PC-9 (cell line): ENCODE measurements at regions not wholly inside any gene's neighbourhood (a gene's known extent, or its start where the extent isn't known, plus 50 kb on each side); places are given as distances from the start of the nearest gene placed in this dataset.

ENCODE experiments used
- BruUV-seq: library from RNA; stranded (reverse); fragments of 400-500 nt; replicated peaks from 2 replicates; lab custom pipeline; 2021; lab: Mats Ljungman, UMichigan
- CTCF ChIA-PET: fragments of 300-600 bp; sonication (Branson Sonifier 250); formaldehyde crosslinking; loops from one replicate; lab custom pipeline; 2022; ENCODE audit warnings: antibody characterized with exemption; lab: Charles Lee
- POLR2A ChIA-PET: fragments of 300-600 bp; sonication (Branson Sonifier 250); formaldehyde crosslinking; loops from one replicate; lab custom pipeline; 2022; ENCODE audit warnings: antibody characterized with exemption; ENCODE audit not compliant: unreplicated experiment; lab: Charles Lee
- DNase-seq, 2 experiments: peaks; one replicate each; pipeline versions ENCODE4 v3.0.0 to v3.0.0-alpha.2; 2015 to 2022; ENCODE audit warnings: mixed read lengths in 1 of 2
- H2AFZ ChIP-seq: fragments of 200-600 bp; sonication (generic); 2 replicates; pipeline ENCODE4 v1.8.1; 2017; ENCODE audit warnings: antibody characterized with exemption
- H3F3A ChIP-seq: fragments of 200-600 bp; sonication (generic); 2 replicates; pipeline ENCODE4 v1.8.1; 2017; ENCODE audit warnings: antibody characterized with exemption, mild to moderate bottlenecking, low read depth; ENCODE audit not compliant: insufficient read depth
- H3K27ac ChIP-seq: fragments of 200-600 bp; sonication (generic); 2 replicates; pipeline ENCODE4 v1.6.1; 2016; ENCODE audit warnings: mixed run types
- H3K27me3 ChIP-seq: fragments of 200-600 bp; sonication (generic); 2 replicates; pipeline ENCODE4 v1.6.1; 2016; ENCODE audit warnings: low read depth, mixed run types; ENCODE audit not compliant: insufficient read depth
- H3K36me3 ChIP-seq: fragments of 200-600 bp; sonication (generic); 2 replicates; pipeline ENCODE4 v1.6.1; 2016; ENCODE audit warnings: low read depth, mixed run types
- H3K4me1 ChIP-seq: fragments of 200-600 bp; sonication (generic); replicated peaks from 2 replicates; pipeline ENCODE4 v1.6.1; 2016; ENCODE audit warnings: mixed run types; ENCODE audit not compliant: insufficient read depth
- H3K4me2 ChIP-seq: fragments of 200-600 bp; sonication (generic); 2 replicates; pipeline ENCODE4 v1.6.1; 2017; ENCODE audit warnings: mixed run types
- H3K4me3 ChIP-seq: fragments of 200-600 bp; sonication (generic); 2 replicates; pipeline ENCODE4 v1.6.1; 2016; ENCODE audit warnings: mixed run types
- H3K79me2 ChIP-seq: fragments of 200-600 bp; sonication (generic); 2 replicates; pipeline ENCODE4 v1.6.1; 2017; ENCODE audit warnings: low read depth, mixed run types
- H3K9me2 ChIP-seq: fragments of 200-600 bp; sonication (generic); 2 replicates; pipeline ENCODE4 v1.8.1; 2017; ENCODE audit warnings: mild to moderate bottlenecking; ENCODE audit not compliant: insufficient read depth
- H3K9me3 ChIP-seq: fragments of 200-600 bp; sonication (generic); 2 replicates; pipeline ENCODE4 v1.8.1; 2016; ENCODE audit warnings: low read depth; ENCODE audit not compliant: insufficient read depth
- H4K20me1 ChIP-seq: fragments of 200-600 bp; sonication (generic); 2 replicates; pipeline ENCODE4 v1.8.1; 2017; ENCODE audit not compliant: insufficient read depth
- CTCF ChIP-seq: fragments of 200-600 bp; sonication (generic); conservative IDR thresholded peaks from 2 replicates; pipeline ENCODE4 v1.6.1; 2017; ENCODE audit warnings: mixed run types, antibody characterized with exemption, mild to moderate bottlenecking, moderate library complexity
- EZH2 ChIP-seq: fragments of 200-600 bp; sonication (generic); IDR thresholded peaks from 2 replicates; pipeline ENCODE4 v1.8.0; 2017; ENCODE audit warnings: antibody characterized with exemption, low read depth
- intact Hi-C: fragments of 100-400 bp; cut with micrococcal nuclease; formaldehyde crosslinking; loops from one replicate; pipeline ENCODE4 v1.10.0; 2022; ENCODE audit not compliant: unreplicated experiment

- no peak for DNase-seq
- TF ChIP-seq CTCF = no peak
- no peak for TF ChIP-seq EZH2
- no peaks in the 10 kb centered on the region for H3F3A ChIP-seq
- intact Hi-C loops = no loop called here
- H2AFZ ChIP-seq = no peak overlapping the region
- no peaks in the 10 kb centered on the region for H3K4me1 ChIP-seq
- H3K4me3 ChIP-seq = no peak overlapping the region
- H4K20me1 ChIP-seq = no peaks in the 10 kb centered on the region
- ChIA-PET POLR2A (interaction anchor here (0.7 kb wide), 1 partner anchor 328 kb away, joined by 5 read pairs; no protein-coding TSS in a partner anchor), CTCF (no interaction called here)
- no peaks in the 10 kb centered on the region for H3K79me2 ChIP-seq
- H3K4me2 ChIP-seq = no peak overlapping the region
- no peak overlapping the region for H3K27ac ChIP-seq
- no peaks in the 10 kb centered on the region for H3K36me3 ChIP-seq
- H3K9me3 ChIP-seq = no peaks in the 10 kb centered on the region
- no peaks in the 10 kb centered on the region for H3K27me3 ChIP-seq
- no TSS peak for BruUV-seq
- H3K9me2 ChIP-seq = no peaks in the 10 kb centered on the region
These were observed 249.9 kb downstream of the IPMK start for GRCh38 chr10:58017719-58018367.

GRCh38 chr10:58016614-58017013 lies 251.1 kb downstream of the IPMK start:
- no peak overlapping the region for H3K4me3 ChIP-seq
- no peak for DNase-seq
- H3K27me3 ChIP-seq = no peaks in the 10 kb centered on the region
- no peak overlapping the region for H3K27ac ChIP-seq
- no peaks in the 10 kb centered on the region for H3K36me3 ChIP-seq
- ChIA-PET CTCF (no interaction called here), POLR2A (no interaction called here)
- H3K4me1 ChIP-seq = no peaks in the 10 kb centered on the region
- H3K9me2 ChIP-seq = no peaks in the 10 kb centered on the region
- intact Hi-C loops = no loop called here
- H4K20me1 ChIP-seq = no peaks in the 10 kb centered on the region
- no peaks in the 10 kb centered on the region for H3F3A ChIP-seq
- TF ChIP-seq EZH2 (no peak), CTCF (no peak)
- H3K4me2 ChIP-seq = no peak overlapping the region
- no peaks in the 10 kb centered on the region for H3K79me2 ChIP-seq
- H3K9me3 ChIP-seq = no peaks in the 10 kb centered on the region
- no TSS peak for BruUV-seq
- no peak overlapping the region for H2AFZ ChIP-seq

GRCh38 chr10:58014436-58014835 lies 253.3 kb downstream of the IPMK start:
- Histone ChIP-seq H3K27me3 (no peaks in the 10 kb centered on the region), H3K9me3 (no peaks in the 10 kb centered on the region), H3F3A (no peaks in the 10 kb centered on the region), H3K79me2 (no peaks in the 10 kb centered on the region), H3K4me3 (no peak overlapping the region), H3K9me2 (no peaks in the 10 kb centered on the region), H3K4me1 (no peaks in the 10 kb centered on the region), H3K36me3 (no peaks in the 10 kb centered on the region), H3K27ac (no peak overlapping the region), H3K4me2 (no peak overlapping the region), H2AFZ (no peak overlapping the region), H4K20me1 (no peaks in the 10 kb centered on the region)
- ChIA-PET POLR2A (no interaction called here), CTCF (no interaction called here)
- no TSS peak for BruUV-seq
- intact Hi-C loops = no loop called here
- no peak for DNase-seq
- TF ChIP-seq EZH2 = no peak
- TF ChIP-seq CTCF = no peak
